Trophoblast cell (in vitro differentiated cells and primary cell): ENCODE measurements at regions not wholly inside any gene's neighbourhood (a gene's known extent, or its start where the extent isn't known, plus 50 kb on each side); places are given as distances from the start of the nearest gene placed in this dataset.

Source experiments
- DNase-seq, 2 donors: peaks; one replicate each; pipeline ENCODE4 v3.0.0-alpha.2; 2016
- H2AFZ ChIP-seq: 2 replicates; pipeline ENCODE4 v1.6.1; 2013; ENCODE audit warnings: low read length, moderate library complexity, mild to moderate bottlenecking; ENCODE audit not compliant: insufficient read depth, poor library complexity
- H2AK5ac ChIP-seq: 2 replicates; pipeline ENCODE4 v1.6.1; 2013; ENCODE audit warnings: mild to moderate bottlenecking, low read length
- H2BK120ac ChIP-seq: 2 replicates; pipeline ENCODE4 v1.6.1; 2013; ENCODE audit warnings: low read length, mild to moderate bottlenecking, moderate library complexity; ENCODE audit not compliant: insufficient read depth, poor library complexity
- H2BK12ac ChIP-seq: 2 replicates; pipeline ENCODE4 v1.6.1; 2013; ENCODE audit warnings: mild to moderate bottlenecking, low read length, moderate library complexity
- H2BK5ac ChIP-seq: 2 replicates; pipeline ENCODE4 v1.6.1; 2013; ENCODE audit warnings: low read length, low read depth, moderate library complexity, mild to moderate bottlenecking; ENCODE audit not compliant: poor library complexity
- H3K14ac ChIP-seq: 2 replicates; pipeline ENCODE4 v1.6.1; 2013; ENCODE audit warnings: mild to moderate bottlenecking, low read length
- H3K18ac ChIP-seq: 2 replicates; pipeline ENCODE4 v1.6.1; 2013; ENCODE audit warnings: mild to moderate bottlenecking, low read length
- H3K23ac ChIP-seq: 2 replicates; pipeline ENCODE4 v1.6.1; 2013; ENCODE audit warnings: low read length
- H3K27ac ChIP-seq: 2 replicates; pipeline ENCODE4 v1.5.1; 2013; ENCODE audit warnings: low read depth, mild to moderate bottlenecking, inconsistent platforms, low read length, moderate library complexity
- H3K27me3 ChIP-seq: 2 replicates; pipeline ENCODE4 v1.6.1; 2013; ENCODE audit warnings: inconsistent platforms, mild to moderate bottlenecking, low read length, moderate library complexity; ENCODE audit not compliant: insufficient read depth
- H3K36me3 ChIP-seq, 2 experiments: 1 replicate in 1 of 2; 2 replicates in 1 of 2; pipeline ENCODE4 v1.6.1; 2013; ENCODE audit warnings: low read length in 2 of 2, mild to moderate bottlenecking in 2 of 2, moderate library complexity in 1 of 2; ENCODE audit not compliant: insufficient read depth in 2 of 2, control insufficient read depth in 1 of 2
- H3K4ac ChIP-seq: 2 replicates; pipeline ENCODE4 v1.6.1; 2013; ENCODE audit warnings: low read depth, mild to moderate bottlenecking, low read length, moderate library complexity
- H3K4me1 ChIP-seq, 2 experiments: 1 replicate in 1 of 2; 2 replicates in 1 of 2; pipeline ENCODE4 v1.6.1; 2013; ENCODE audit warnings: low read length in 2 of 2, mild to moderate bottlenecking in 2 of 2, moderate library complexity in 1 of 2; ENCODE audit not compliant: insufficient read depth in 2 of 2, control insufficient read depth in 1 of 2
- H3K4me2 ChIP-seq: 2 replicates; pipeline ENCODE4 v1.6.1; 2013; ENCODE audit warnings: inconsistent platforms, mild to moderate bottlenecking, low read length, moderate library complexity
- H3K4me3 ChIP-seq: 2 replicates; pipeline ENCODE4 v1.5.1; 2013; ENCODE audit warnings: mild to moderate bottlenecking, low read depth, low read length, inconsistent platforms
- H3K79me1 ChIP-seq: one replicate; pipeline ENCODE4 v1.6.1; 2013; ENCODE audit warnings: low read length
- H3K79me2 ChIP-seq: 2 replicates; pipeline ENCODE4 v1.6.1; 2013; ENCODE audit warnings: low read length, mild to moderate bottlenecking; ENCODE audit not compliant: control insufficient read depth, insufficient read depth, poor library complexity
- H3K9ac ChIP-seq: 2 replicates; pipeline ENCODE4 v1.6.1; 2013; ENCODE audit warnings: mild to moderate bottlenecking, low read length
- H3K9me3 ChIP-seq: 2 replicates; pipeline ENCODE4 v1.6.1; 2013; ENCODE audit warnings: low read depth, mild to moderate bottlenecking, control low read depth, inconsistent platforms, low read length; ENCODE audit not compliant: insufficient read depth
- H4K12ac ChIP-seq: 2 replicates; pipeline ENCODE4 v1.6.1; 2013; ENCODE audit warnings: low read depth, mild to moderate bottlenecking, low read length, moderate library complexity
- H4K8ac ChIP-seq: 2 replicates; pipeline ENCODE4 v1.6.1; 2013; ENCODE audit warnings: low read depth, mild to moderate bottlenecking, low read length, moderate library complexity
- H4K91ac ChIP-seq: one replicate; pipeline ENCODE4 v1.6.1; 2013; ENCODE audit warnings: low read depth, mild to moderate bottlenecking, low read length, moderate library complexity
- WGBS: extraction: QIAGEN DNeasy Blood & Tissue Kit; methylation state at CpG from one replicate; pipeline ENCODE4 v1.1.7; 2013; ENCODE audit warnings: missing lambda C conversion rate; ENCODE audit not compliant: insufficient read length, insufficient coverage; ENCODE audit errors: extremely low coverage; 5-methylcytosine and 5-hydroxymethylcytosine counted together

DNA sequence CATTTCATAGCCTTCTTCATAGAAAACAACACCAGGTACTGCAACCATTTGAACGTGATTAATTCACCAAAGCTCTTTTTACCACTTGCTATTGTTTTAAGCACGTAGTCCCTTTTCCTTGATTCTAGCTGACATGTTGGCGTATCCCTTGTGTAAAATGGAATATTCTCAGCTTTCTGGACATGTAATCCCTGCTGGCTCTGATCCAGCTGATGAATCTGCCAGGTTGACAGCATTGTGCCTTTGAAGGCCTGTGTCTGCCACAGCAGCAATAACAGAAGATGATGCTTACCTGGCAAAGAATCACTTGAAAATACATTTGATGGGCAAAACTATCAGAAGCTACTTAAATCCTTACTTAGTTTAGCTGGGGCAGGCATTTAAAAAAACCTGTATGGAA is 81.0 kb upstream of the CCDC150 start:
- no peak overlapping the region for H2BK12ac ChIP-seq
- H3K9me3 ChIP-seq: no peaks in the 10 kb centered on the region
- no peak overlapping the region for H3K23ac ChIP-seq
- no peak overlapping the region for H4K8ac ChIP-seq
- no peak overlapping the region for H4K91ac ChIP-seq
- H2BK5ac ChIP-seq: no peak overlapping the region
- H3K79me2 ChIP-seq: no peaks in the 10 kb centered on the region
- H3K14ac ChIP-seq: no peak overlapping the region
- H3K18ac ChIP-seq: no peak overlapping the region
- no CpG with 5 or more reads among the region's 3 CpGs for WGBS
- H3K4me2 ChIP-seq: no peak overlapping the region
- no peak overlapping the region for H3K4me3 ChIP-seq
- H3K36me3 ChIP-seq: no peaks in the 10 kb centered on the region
- no peak overlapping the region for H3K27ac ChIP-seq
- no peak overlapping the region for H2AK5ac ChIP-seq
- no peak overlapping the region for H4K12ac ChIP-seq
- H3K4ac ChIP-seq: no peak overlapping the region
- H2BK120ac ChIP-seq: no peak overlapping the region
- no peaks in the 10 kb centered on the region for H3K4me1 ChIP-seq
- no peak overlapping the region for H3K9ac ChIP-seq
- no peak overlapping the region for H2AFZ ChIP-seq
- no peaks in the 10 kb centered on the region for H3K27me3 ChIP-seq
- no peaks in the 10 kb centered on the region for H3K79me1 ChIP-seq
- DNase-seq: no peak

DNA sequence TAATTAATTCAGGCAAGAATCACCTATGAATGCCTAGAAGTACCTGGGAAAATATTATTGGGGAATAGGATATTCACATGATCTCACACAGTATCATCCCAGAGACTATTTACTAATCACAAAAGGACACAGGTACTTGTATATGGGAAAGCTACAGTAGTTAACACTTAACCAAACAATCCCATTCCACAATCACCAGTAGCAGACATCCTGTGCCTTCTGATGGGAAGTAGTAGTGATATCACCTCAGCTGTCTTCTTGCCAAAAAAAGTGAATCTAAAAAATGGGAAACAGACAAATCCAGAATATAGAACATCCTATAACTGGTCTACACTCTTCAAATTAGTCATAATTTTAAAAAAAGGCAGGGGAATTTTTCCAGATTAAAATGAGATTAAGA is 75.6 kb upstream of the CCDC150 start:
- H3K79me2 ChIP-seq: no peaks in the 10 kb centered on the region
- no peak overlapping the region for H3K23ac ChIP-seq
- H3K79me1 ChIP-seq: no peaks in the 10 kb centered on the region
- no peak overlapping the region for H3K27ac ChIP-seq
- H3K14ac ChIP-seq: no peak overlapping the region
- H4K12ac ChIP-seq: no peak overlapping the region
- no peaks in the 10 kb centered on the region for H3K36me3 ChIP-seq
- no peak overlapping the region for H3K4me3 ChIP-seq
- no peaks in the 10 kb centered on the region for H3K4me1 ChIP-seq
- H2BK12ac ChIP-seq: no peak overlapping the region
- no peaks in the 10 kb centered on the region for H3K9me3 ChIP-seq
- no peak overlapping the region for H3K4me2 ChIP-seq
- H3K18ac ChIP-seq: no peak overlapping the region
- no peak overlapping the region for H3K9ac ChIP-seq
- H2AK5ac ChIP-seq: no peak overlapping the region
- H3K27me3 ChIP-seq: no peaks in the 10 kb centered on the region
- no peak overlapping the region for H2BK120ac ChIP-seq
- no peak overlapping the region for H2AFZ ChIP-seq
- no peak overlapping the region for H4K91ac ChIP-seq
- no peak overlapping the region for H3K4ac ChIP-seq
- H2BK5ac ChIP-seq: no peak overlapping the region
- no peak overlapping the region for H4K8ac ChIP-seq
- no peak for DNase-seq

- no peak overlapping the region for H3K23ac ChIP-seq
- no peak overlapping the region for H4K8ac ChIP-seq
- H3K4me3 ChIP-seq: no peak overlapping the region
- H3K4ac ChIP-seq: no peak overlapping the region
- H3K4me1 ChIP-seq: no peaks in the 10 kb centered on the region
- no peak overlapping the region for H3K14ac ChIP-seq
- no peak overlapping the region for H3K4me2 ChIP-seq
- H3K9ac ChIP-seq: no peak overlapping the region
- no peaks in the 10 kb centered on the region for H3K36me3 ChIP-seq
- no peak overlapping the region for H4K91ac ChIP-seq
- no peak overlapping the region for H2AFZ ChIP-seq
- no peak overlapping the region for H2AK5ac ChIP-seq
- no peaks in the 10 kb centered on the region for H3K79me1 ChIP-seq
- no peak overlapping the region for H3K27ac ChIP-seq
- H3K79me2 ChIP-seq: no peaks in the 10 kb centered on the region
- H4K12ac ChIP-seq: no peak overlapping the region
- no peak overlapping the region for H3K18ac ChIP-seq
- no peak overlapping the region for H2BK5ac ChIP-seq
- H3K27me3 ChIP-seq: no peaks in the 10 kb centered on the region
- H2BK120ac ChIP-seq: no peak overlapping the region
- no CpG with 5 or more reads among the region's 1 CpG for WGBS
- no peaks in the 10 kb centered on the region for H3K9me3 ChIP-seq
- no peak for DNase-seq
- no peak overlapping the region for H2BK12ac ChIP-seq
These were observed 74.3 kb upstream of the CCDC150 start for GRCh38 chr2:196565106-196565765.

DNA sequence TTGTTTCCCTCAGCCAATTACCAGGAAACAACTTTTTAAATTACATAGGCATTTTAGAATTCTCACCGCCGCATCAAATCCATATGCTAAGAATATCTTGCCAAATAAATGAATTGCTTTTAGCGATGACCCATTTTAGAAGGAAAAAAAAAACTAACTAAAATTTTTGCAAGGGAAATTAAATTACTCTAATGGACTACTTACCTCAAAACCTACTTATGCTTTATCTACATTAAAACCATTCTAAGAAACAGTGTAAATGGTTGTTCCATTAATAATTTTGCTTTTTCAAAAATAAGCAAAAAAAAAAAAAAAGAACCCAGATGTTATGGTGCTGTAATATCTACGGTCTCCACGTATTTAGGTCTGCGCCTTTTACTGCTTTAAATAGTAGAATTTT is 73.5 kb upstream of the CCDC150 start:
- H3K27me3 ChIP-seq: no peaks in the 10 kb centered on the region
- H3K36me3 ChIP-seq: no peaks in the 10 kb centered on the region
- no peaks in the 10 kb centered on the region for H3K9me3 ChIP-seq
- H4K8ac ChIP-seq: no peak overlapping the region
- H3K18ac ChIP-seq: no peak overlapping the region
- no peak overlapping the region for H3K14ac ChIP-seq
- H2AK5ac ChIP-seq: no peak overlapping the region
- WGBS: no CpG with 5 or more reads among the region's 6 CpGs
- H2BK12ac ChIP-seq: no peak overlapping the region
- no peak overlapping the region for H3K4me3 ChIP-seq
- no peak overlapping the region for H2BK5ac ChIP-seq
- H3K27ac ChIP-seq: no peak overlapping the region
- H3K9ac ChIP-seq: no peak overlapping the region
- H2BK120ac ChIP-seq: no peak overlapping the region
- no peak for DNase-seq
- H3K4me1 ChIP-seq: no peaks in the 10 kb centered on the region
- H3K79me1 ChIP-seq: no peaks in the 10 kb centered on the region
- H4K91ac ChIP-seq: no peak overlapping the region
- no peak overlapping the region for H2AFZ ChIP-seq
- H3K79me2 ChIP-seq: no peaks in the 10 kb centered on the region
- H3K4me2 ChIP-seq: no peak overlapping the region
- no peak overlapping the region for H4K12ac ChIP-seq
- H3K4ac ChIP-seq: no peak overlapping the region
- H3K23ac ChIP-seq: no peak overlapping the region
